ENCODE measurements at regions not wholly inside any gene's neighbourhood (a gene's known extent, or its start where the extent isn't known, plus 50 kb on each side); places are given as distances from the start of the nearest gene placed in this dataset.

DNA sequence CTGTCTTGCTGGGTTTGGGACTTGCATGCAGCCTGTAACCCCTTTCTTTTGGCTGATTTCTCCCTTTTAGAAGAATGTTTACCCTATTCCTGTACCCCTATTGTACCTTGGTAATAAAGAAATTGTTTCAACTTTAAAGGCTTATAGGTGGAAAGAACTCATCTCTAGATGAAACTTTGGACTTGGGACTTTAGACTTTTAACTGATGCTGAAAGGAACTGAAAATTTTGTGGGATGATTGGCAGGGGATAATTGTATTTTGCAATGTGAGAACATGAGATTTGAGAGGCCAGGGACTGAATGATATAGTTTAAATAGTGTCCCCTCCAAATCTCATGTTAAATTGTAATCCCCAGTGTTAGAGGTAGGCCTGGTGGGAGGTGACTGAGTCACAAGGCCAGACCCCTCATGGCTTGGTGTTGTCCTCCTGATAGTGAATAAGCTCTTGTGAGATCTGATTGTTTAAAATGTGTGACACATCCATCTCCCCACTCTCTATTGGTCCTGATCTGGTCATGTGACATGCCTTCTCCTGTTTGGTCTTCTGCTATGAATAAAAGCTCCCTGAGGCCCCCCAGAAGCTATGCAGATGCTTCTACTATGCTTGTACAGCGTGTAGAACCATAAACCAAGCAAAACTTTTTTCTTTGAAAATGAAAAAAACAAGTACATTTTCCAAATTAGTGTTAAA is 1621.3 kb upstream of the B3GALT2 start:
- WGBS (ENCODE audit: insufficient coverage), result no CpG with 5 or more reads among the region's 1 CpG
- no peak overlapping the region for H3K27ac Mint-ChIP-seq
- peaks cover 9 to 20% of the 10 kb centered on the region in 2 donors for H3K9me3 Mint-ChIP-seq
- Histone ChIP-seq H3K36me3 (ENCODE audit: control insufficient read depth, insufficient read depth, low read length) (no peaks in the 10 kb centered on the region), H3K27ac (ENCODE audit: low read length) (no peak overlapping the region), H3K4me3 (ENCODE audit: low read length) (no peak overlapping the region), H3K4me1 (ENCODE audit: control insufficient read depth, insufficient read depth, low read length) (no peaks in the 10 kb centered on the region), H3K9me3 (ENCODE audit: control insufficient read depth, insufficient read depth, low read length) (peaks cover 3% of the 10 kb centered on the region), H3K27me3 (ENCODE audit: control insufficient read depth, insufficient read depth, low read length) (no peaks in the 10 kb centered on the region)
- H3K4me1 Mint-ChIP-seq, result no peaks in the 10 kb centered on the region
- intact Hi-C loops (cut with micrococcal nuclease), result no loop called here
- no peaks in the 10 kb centered on the region for H3K36me3 Mint-ChIP-seq
- no peaks in the 10 kb centered on the region for H3K27me3 Mint-ChIP-seq (ENCODE audit: low read depth in 2 of 2)
- H3K4me3 Mint-ChIP-seq, result no peak overlapping the region
- DNase-seq, result no peak
- no peak for TF ChIP-seq CTCF (IDR thresholded peaks at IDR 0.05)
- no peak for ATAC-seq

- Histone ChIP-seq H3K4me1 (ENCODE audit: control insufficient read depth, insufficient read depth, low read length) (no peaks in the 10 kb centered on the region), H3K9me3 (ENCODE audit: control insufficient read depth, insufficient read depth, low read length) (peaks cover 3% of the 10 kb centered on the region), H3K27ac (ENCODE audit: low read length) (no peak overlapping the region), H3K36me3 (ENCODE audit: control insufficient read depth, insufficient read depth, low read length) (no peaks in the 10 kb centered on the region), H3K27me3 (ENCODE audit: control insufficient read depth, insufficient read depth, low read length) (no peaks in the 10 kb centered on the region), H3K4me3 (ENCODE audit: low read length) (no peak overlapping the region)
- TF ChIP-seq CTCF (IDR thresholded peaks at IDR 0.05), result no peak
- Mint-ChIP-seq H3K4me1 (no peaks in the 10 kb centered on the region), H3K9me3 (peaks cover 9 to 14% of the 10 kb centered on the region in 2 donors), H3K27ac (no peak overlapping the region), H3K36me3 (no peaks in the 10 kb centered on the region), H3K4me3 (no peak overlapping the region), H3K27me3 (ENCODE audit: low read depth in 2 of 2) (no peaks in the 10 kb centered on the region)
- intact Hi-C loops (cut with micrococcal nuclease), result no loop called here
- ATAC-seq (no peak), DNase-seq (no peak)
- 82% methylated on average over 2 of the region's 3 CpGs for WGBS (ENCODE audit: insufficient coverage)
These were observed 1616.2 kb upstream of the B3GALT2 start for GRCh38 chr1:194802572-194802971.

GRCh38 chr1:194795917-194796593 is 1609.6 kb upstream of the B3GALT2 start:
- no peak for DNase-seq
- WGBS (ENCODE audit: insufficient coverage), result 63% methylated on average over 1 of the region's 4 CpGs

More at GRCh38 chr1:194795917-194796593, 1609.6 kb upstream of the B3GALT2 start:
- Mint-ChIP-seq H3K36me3 (no peaks in the 10 kb centered on the region), H3K9me3 (peaks cover 8% of the 10 kb centered on the region in 2 donors), H3K4me3 (no peak overlapping the region), H3K27me3 (ENCODE audit: low read depth in 2 of 2) (no peaks in the 10 kb centered on the region), H3K27ac (no peak overlapping the region), H3K4me1 (no peaks in the 10 kb centered on the region)
- intact Hi-C loops (cut with micrococcal nuclease), result no loop called here
- no peaks in the 10 kb centered on the region for H3K27me3 ChIP-seq (ENCODE audit: control insufficient read depth, insufficient read depth, low read length)
- no peak overlapping the region for H3K27ac ChIP-seq (ENCODE audit: low read length)
- H3K36me3 ChIP-seq (ENCODE audit: control insufficient read depth, insufficient read depth, low read length), result no peaks in the 10 kb centered on the region
- no peaks in the 10 kb centered on the region for H3K4me1 ChIP-seq (ENCODE audit: control insufficient read depth, insufficient read depth, low read length)
- ATAC-seq, result no peak
- no peak overlapping the region for H3K4me3 ChIP-seq (ENCODE audit: low read length)
- no peak for TF ChIP-seq CTCF (IDR thresholded peaks at IDR 0.05)
- no peaks in the 10 kb centered on the region for H3K9me3 ChIP-seq (ENCODE audit: control insufficient read depth, insufficient read depth, low read length)

Data from natural killer cell (primary cell).